ENCODE measurements at regions not wholly inside any gene's neighbourhood (a gene's known extent, or its start where the extent isn't known, plus 50 kb on each side); places are given as distances from the start of the nearest gene placed in this dataset.

DNA sequence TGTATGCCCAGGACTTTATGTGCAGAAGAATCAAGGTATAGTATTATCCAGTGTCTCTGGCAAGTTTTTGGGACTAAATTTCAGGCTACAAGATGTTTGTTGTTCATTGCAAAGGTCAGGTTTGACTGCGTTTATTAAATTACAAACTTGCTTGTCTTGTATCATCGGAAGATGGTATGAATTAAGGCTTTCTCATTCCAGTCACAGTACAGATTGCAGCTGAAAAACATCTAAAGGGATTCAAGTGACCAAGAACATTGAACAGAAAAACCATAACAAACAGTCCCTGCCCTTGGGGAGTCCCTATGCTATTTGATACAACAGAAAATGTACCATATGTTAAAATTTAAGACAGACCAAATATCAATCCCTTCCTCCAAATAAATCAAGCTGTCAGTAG is 244.7 kb upstream of the TNC start:
- no peak for TF ChIP-seq EZH2 (IDR thresholded peaks at IDR 0.05; ENCODE audit: insufficient read depth, poor library complexity, severe bottlenecking)
- no peak for TF ChIP-seq EZH2phosphoT487 (IDR thresholded peaks at IDR 0.05; ENCODE audit: insufficient read depth, low read depth)
